GM12878 (cell line): ENCODE measurements at regions not wholly inside any gene's neighbourhood (a gene's known extent, or its start where the extent isn't known, plus 50 kb on each side); places are given as distances from the start of the nearest gene placed in this dataset.

ENCODE experiments used
- ATAC-seq: fragments of 200-7000 bp; cut with Tn5 transposase; 3 replicates; pipeline ENCODE4 v1.9.1; 2020; ENCODE audit warnings: mild to moderate bottlenecking, moderate library complexity
- BruUV-seq: library from RNA; stranded (reverse); fragments of 400-500 nt; replicated peaks from 2 replicates; lab custom pipeline; 2021; lab: Mats Ljungman, UMichigan
- CTCF ChIA-PET: fragments of 300-600 bp; sonication (Branson Sonifier 250); formaldehyde crosslinking; extraction: SDS; loops from one replicate; lab custom pipeline; 2021; ENCODE audit warnings: inconsistent platforms; lab: Yijun Ruan, JAX
- POLR2A ChIA-PET: fragments of 350-600 bp; formaldehyde crosslinking; extraction: SDS; loops from one replicate; lab custom pipeline; 2021; ENCODE audit warnings: inconsistent platforms; lab: Charles Lee
- RAD21 ChIA-PET: fragments of 300-600 bp; sonication (Branson Sonifier 250); formaldehyde crosslinking; loops from one replicate; lab custom pipeline; 2023; ENCODE audit warnings: antibody characterized with exemption; ENCODE audit not compliant: unreplicated experiment; lab: Charles Lee
- SMC1A ChIA-PET: fragments of 300-600 bp; sonication (Branson Sonifier 250); formaldehyde crosslinking; loops from one replicate; lab custom pipeline; 2023; ENCODE audit not compliant: unreplicated experiment, uncharacterized antibody; lab: Charles Lee
- DNase-seq: peaks from one replicate; pipeline ENCODE4 v3.0.0-alpha.2; 2011; ENCODE audit warnings: low read depth, low spot score
- FAIRE-seq: peaks from 3 replicates; lab custom pipeline; 2011; peaks lifted over from hg19 to GRCh38; lab: Jason Lieb, UNC
- H2AFZ ChIP-seq: 2 replicates; pipeline ENCODE4 v1.6.0; 2011; ENCODE audit warnings: low read depth, low read length, control low read depth; ENCODE audit not compliant: control insufficient read depth
- H3K27ac ChIP-seq: 2 replicates; pipeline ENCODE4 v1.5.1; 2011; ENCODE audit warnings: control low read depth; ENCODE audit not compliant: control insufficient read depth, insufficient read depth
- H3K27me3 ChIP-seq, 2 experiments: replicated peaks in 1 of 2; 2 replicates each; pipeline versions ENCODE4 v1.6.0 to v1.6.1; 2011; ENCODE audit warnings: low read length in 1 of 2; ENCODE audit not compliant: control insufficient read depth in 2 of 2, insufficient read depth in 2 of 2
- H3K36me3 ChIP-seq, 2 experiments: 2 replicates each; pipeline ENCODE4 v1.5.1; 2011; ENCODE audit warnings: low read length in 1 of 2; ENCODE audit not compliant: control insufficient read depth in 2 of 2, insufficient read depth in 2 of 2
- H3K4me1 ChIP-seq: 2 replicates; pipeline ENCODE4 v1.6.1; 2011; ENCODE audit warnings: mild to moderate bottlenecking, low read length, moderate library complexity, mixed read lengths; ENCODE audit not compliant: control insufficient read depth, insufficient read depth
- H3K4me2 ChIP-seq: 2 replicates; pipeline ENCODE4 v1.6.0; 2011; ENCODE audit warnings: control low read depth; ENCODE audit not compliant: control insufficient read depth, insufficient read depth
- H3K4me3 ChIP-seq: fragments of 200-600 bp; sonication (generic); 2 replicates; pipeline ENCODE4 v1.5.1; 2016
- H3K79me2 ChIP-seq: 2 replicates; pipeline ENCODE4 v1.6.0; 2011; ENCODE audit warnings: low read length; ENCODE audit not compliant: control insufficient read depth, insufficient read depth
- H3K9ac ChIP-seq: 2 replicates; pipeline ENCODE4 v1.8.0; 2011; ENCODE audit warnings: low read length, control low read depth, mixed read lengths; ENCODE audit not compliant: control insufficient read depth, insufficient read depth
- H3K9me3 ChIP-seq: replicated peaks from 3 replicates; pipeline ENCODE4 v1.5.1; 2011; ENCODE audit warnings: mild to moderate bottlenecking, low read length; ENCODE audit not compliant: control insufficient read depth, insufficient read depth
- H4K20me1 ChIP-seq: 2 replicates; pipeline ENCODE4 v1.6.0; 2011; ENCODE audit not compliant: control insufficient read depth, insufficient read depth
- BHLHE40 ChIP-seq, 2 experiments: fragments of 450-650 bp in 1 of 2; IDR thresholded peaks; 2 replicates each; pipeline ENCODE4 v1.6.1; 2011 to 2017; ENCODE audit warnings: low read depth in 2 of 2, borderline replicate concordance in 1 of 2, improper control_type of control experiment in 1 of 2, low read length in 1 of 2, mild to moderate bottlenecking in 1 of 2
- FOS ChIP-seq: IDR thresholded peaks from 3 replicates; pipeline ENCODE4 v1.6.1; 2011; ENCODE audit warnings: borderline replicate concordance; ENCODE audit not compliant: insufficient read length; ENCODE audit errors: extremely low read depth
- FOXK2 ChIP-seq: fragments of 450-650 bp; IDR thresholded peaks from 2 replicates; pipeline ENCODE4 v1.6.1; 2017; ENCODE audit warnings: mild to moderate bottlenecking, moderate library complexity
- GATAD2B ChIP-seq: fragments of 450-650 bp; conservative IDR thresholded peaks from 2 replicates; pipeline ENCODE4 v1.6.1; 2017; ENCODE audit warnings: low read depth, mild to moderate bottlenecking, moderate library complexity
- HDAC6 ChIP-seq: fragments of 200-600 bp; sonication (generic); IDR thresholded peaks from one replicate; pipeline ENCODE4 v1.8.0; 2017; ENCODE audit warnings: antibody characterized with exemption; ENCODE audit not compliant: unreplicated experiment
- MYB ChIP-seq: fragments of 150-350 bp; IDR thresholded peaks from 2 replicates; pipeline ENCODE4 v1.6.1; 2014; ENCODE audit warnings: mild to moderate bottlenecking, low read depth, low read length, borderline replicate concordance
- NRF1 ChIP-seq: conservative IDR thresholded peaks from 2 replicates; pipeline ENCODE4 v1.6.1; 2011; ENCODE audit warnings: mild to moderate bottlenecking, low read depth, low read length, improper control_type of control experiment
- PAX5 ChIP-seq: IDR thresholded peaks from 2 replicates; pipeline ENCODE4 v1.6.1; 2011; ENCODE audit warnings: low read depth, low read length, borderline replicate concordance
- PAX8 ChIP-seq: fragments of 450-650 bp; IDR thresholded peaks from 2 replicates; pipeline ENCODE4 v1.6.1; 2017; ENCODE audit warnings: mild to moderate bottlenecking, moderate library complexity
- RBBP5 ChIP-seq: fragments of 200-600 bp; sonication (generic); conservative IDR thresholded peaks from 2 replicates; pipeline ENCODE4 v1.6.1; 2016
- SIX5 ChIP-seq: IDR thresholded peaks from 2 replicates; pipeline ENCODE4 v1.6.1; 2011; ENCODE audit warnings: mild to moderate bottlenecking, low read depth, low read length, moderate library complexity; ENCODE audit not compliant: severe bottlenecking
- SRF ChIP-seq, 2 experiments: IDR thresholded peaks; 2 replicates each; pipeline ENCODE4 v1.6.1; 2011; ENCODE audit warnings: low read depth in 2 of 2, low read length in 2 of 2, mild to moderate bottlenecking in 1 of 2, moderate library complexity in 1 of 2
- SUZ12 ChIP-seq: fragments of 200-600 bp; sonication (generic); IDR thresholded peaks from one replicate; pipeline ENCODE4 v1.6.1; 2018; ENCODE audit warnings: antibody characterized with exemption, mild to moderate bottlenecking; ENCODE audit not compliant: unreplicated experiment
- WRNIP1 ChIP-seq: IDR thresholded peaks from 2 replicates; pipeline ENCODE4 v1.6.1; 2011; ENCODE audit warnings: low read depth, low read length, improper control_type of control experiment, borderline replicate concordance
- ZNF384 ChIP-seq: IDR thresholded peaks from 2 replicates; pipeline ENCODE4 v1.6.1; 2012; ENCODE audit warnings: low read depth, mild to moderate bottlenecking, low read length, improper control_type of control experiment, borderline replicate concordance
- ZZZ3 ChIP-seq: IDR thresholded peaks from 2 replicates; pipeline ENCODE4 v1.6.1; 2011; ENCODE audit warnings: low read depth; ENCODE audit not compliant: control insufficient read depth, insufficient read length
- WGBS: methylation state at CpG from one replicate; pipeline ENCODE4 v1.1.6; 2016; ENCODE audit warnings: low lambda C conversion rate; ENCODE audit not compliant: insufficient replicate concordance, insufficient coverage; ENCODE audit errors: missing lambda C conversion rate; 5-methylcytosine and 5-hydroxymethylcytosine counted together
- in situ Hi-C: fragments of 300-500 bp; cut with MboI; formaldehyde crosslinking; loops from 9 replicates; pipeline ENCODE4 v1.14.3; 2018; ENCODE audit warnings: mixed read lengths
- intact Hi-C: fragments of 100-400 bp; cut with micrococcal nuclease; formaldehyde crosslinking; loops from one replicate; pipeline ENCODE4 v1.14.2; 2022; ENCODE audit not compliant: unreplicated experiment
- TF ChIP-seq, protein P1 (sequence below): IDR thresholded peaks from 2 replicates; pipeline ENCODE4 v1.6.1; 2011; ENCODE audit warnings: mild to moderate bottlenecking, low read depth, low read length, moderate library complexity; ENCODE audit not compliant: insufficient replicate concordance
- TF ChIP-seq, protein P2 (sequence below): fragments of 450-650 bp; IDR thresholded peaks from 2 replicates; pipeline ENCODE4 v1.6.1; 2018; ENCODE audit warnings: borderline replicate concordance, mild to moderate bottlenecking; ENCODE audit not compliant: partially characterized antibody
- TF ChIP-seq, protein P3 (sequence below): IDR thresholded peaks from 2 replicates; pipeline ENCODE4 v1.6.1; 2012; ENCODE audit warnings: low read depth, low read length, improper control_type of control experiment
- TF ChIP-seq, protein P4 (sequence below): IDR thresholded peaks from 2 replicates; pipeline ENCODE4 v1.6.1; 2011; ENCODE audit warnings: borderline replicate concordance, low read depth, mild to moderate bottlenecking, moderate library complexity, mixed read lengths, low read length; ENCODE audit not compliant: insufficient read depth; ENCODE audit errors: extremely low read length

DNA sequence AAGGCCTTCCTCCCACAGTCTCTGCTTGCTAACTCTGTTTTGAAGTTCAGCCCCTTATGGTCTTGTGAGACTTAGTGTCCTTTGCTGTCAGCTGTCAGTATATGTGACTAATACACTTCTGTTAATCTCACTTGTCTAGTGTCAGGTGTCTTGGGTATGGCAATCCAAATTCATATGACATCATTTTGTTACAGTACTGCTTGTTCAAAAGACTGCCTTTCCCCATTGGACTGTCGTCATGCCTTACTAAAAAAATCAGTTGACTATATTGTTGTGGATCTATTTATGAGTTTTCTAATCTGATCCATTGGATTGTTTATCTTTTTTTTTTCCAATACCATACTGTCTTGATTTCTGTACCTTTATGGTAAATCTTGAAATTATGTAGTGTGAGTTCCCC, 611.4 kb upstream of the HS6ST1 start:
- no peak for FAIRE-seq
- H3K27me3 ChIP-seq: no peaks in the 10 kb centered on the region
- TF ChIP-seq PAX8 (no peak), ZNF384 (no peak), FOXK2 (no peak), GATAD2B (no peak), NRF1 (no peak), SUZ12 (no peak), MYB (no peak), RBBP5 (no peak), HDAC6 (no peak), SIX5 (no peak), ZZZ3 (no peak), WRNIP1 (no peak), SRF (IDR thresholded peaks at IDR 0.05; ENCODE audit: low read depth in 2 of 2, low read length in 2 of 2) (no peak), FOS (no peak), PAX5 (no peak), BHLHE40 (IDR thresholded peaks at IDR 0.05; ENCODE audit: borderline replicate concordance in 1 of 2, low read depth in 2 of 2, low read length in 1 of 2) (no peak)
- TF ChIP-seq, protein P1, sequence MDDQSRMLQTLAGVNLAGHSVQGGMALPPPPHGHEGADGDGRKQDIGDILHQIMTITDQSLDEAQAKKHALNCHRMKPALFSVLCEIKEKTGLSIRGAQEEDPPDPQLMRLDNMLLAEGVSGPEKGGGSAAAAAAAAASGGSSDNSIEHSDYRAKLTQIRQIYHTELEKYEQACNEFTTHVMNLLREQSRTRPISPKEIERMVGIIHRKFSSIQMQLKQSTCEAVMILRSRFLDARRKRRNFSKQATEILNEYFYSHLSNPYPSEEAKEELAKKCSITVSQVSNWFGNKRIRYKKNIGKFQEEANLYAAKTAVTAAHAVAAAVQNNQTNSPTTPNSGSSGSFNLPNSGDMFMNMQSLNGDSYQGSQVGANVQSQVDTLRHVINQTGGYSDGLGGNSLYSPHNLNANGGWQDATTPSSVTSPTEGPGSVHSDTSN: no peak
- TF ChIP-seq, protein P2, sequence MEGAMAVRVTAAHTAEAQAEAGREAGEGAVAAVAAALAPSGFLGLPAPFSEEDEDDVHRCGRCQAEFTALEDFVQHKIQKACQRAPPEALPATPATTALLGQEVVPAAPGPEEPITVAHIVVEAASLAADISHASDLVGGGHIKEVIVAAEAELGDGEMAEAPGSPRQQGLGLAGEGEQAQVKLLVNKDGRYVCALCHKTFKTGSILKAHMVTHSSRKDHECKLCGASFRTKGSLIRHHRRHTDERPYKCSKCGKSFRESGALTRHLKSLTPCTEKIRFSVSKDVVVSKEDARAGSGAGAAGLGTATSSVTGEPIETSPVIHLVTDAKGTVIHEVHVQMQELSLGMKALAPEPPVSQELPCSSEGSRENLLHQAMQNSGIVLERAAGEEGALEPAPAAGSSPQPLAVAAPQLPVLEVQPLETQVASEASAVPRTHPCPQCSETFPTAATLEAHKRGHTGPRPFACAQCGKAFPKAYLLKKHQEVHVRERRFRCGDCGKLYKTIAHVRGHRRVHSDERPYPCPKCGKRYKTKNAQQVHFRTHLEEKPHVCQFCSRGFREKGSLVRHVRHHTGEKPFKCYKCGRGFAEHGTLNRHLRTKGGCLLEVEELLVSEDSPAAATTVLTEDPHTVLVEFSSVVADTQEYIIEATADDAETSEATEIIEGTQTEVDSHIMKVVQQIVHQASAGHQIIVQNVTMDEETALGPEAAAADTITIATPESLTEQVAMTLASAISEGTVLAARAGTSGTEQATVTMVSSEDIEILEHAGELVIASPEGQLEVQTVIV: no peak
- TF ChIP-seq, protein P3, sequence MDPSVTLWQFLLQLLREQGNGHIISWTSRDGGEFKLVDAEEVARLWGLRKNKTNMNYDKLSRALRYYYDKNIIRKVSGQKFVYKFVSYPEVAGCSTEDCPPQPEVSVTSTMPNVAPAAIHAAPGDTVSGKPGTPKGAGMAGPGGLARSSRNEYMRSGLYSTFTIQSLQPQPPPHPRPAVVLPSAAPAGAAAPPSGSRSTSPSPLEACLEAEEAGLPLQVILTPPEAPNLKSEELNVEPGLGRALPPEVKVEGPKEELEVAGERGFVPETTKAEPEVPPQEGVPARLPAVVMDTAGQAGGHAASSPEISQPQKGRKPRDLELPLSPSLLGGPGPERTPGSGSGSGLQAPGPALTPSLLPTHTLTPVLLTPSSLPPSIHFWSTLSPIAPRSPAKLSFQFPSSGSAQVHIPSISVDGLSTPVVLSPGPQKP: no peak
- TF ChIP-seq, protein P4, sequence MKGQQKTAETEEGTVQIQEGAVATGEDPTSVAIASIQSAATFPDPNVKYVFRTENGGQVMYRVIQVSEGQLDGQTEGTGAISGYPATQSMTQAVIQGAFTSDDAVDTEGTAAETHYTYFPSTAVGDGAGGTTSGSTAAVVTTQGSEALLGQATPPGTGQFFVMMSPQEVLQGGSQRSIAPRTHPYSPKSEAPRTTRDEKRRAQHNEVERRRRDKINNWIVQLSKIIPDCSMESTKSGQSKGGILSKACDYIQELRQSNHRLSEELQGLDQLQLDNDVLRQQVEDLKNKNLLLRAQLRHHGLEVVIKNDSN: no peak
- H3K4me3 ChIP-seq: no peak overlapping the region
- H3K4me1 ChIP-seq: no peaks in the 10 kb centered on the region
- no peak for ATAC-seq
- no TSS peak for BruUV-seq
- CTCF ChIA-PET: no interaction called here
- no peak for DNase-seq
- H3K27ac ChIP-seq: no peak overlapping the region
- no peaks in the 10 kb centered on the region for H3K79me2 ChIP-seq
- no peaks in the 10 kb centered on the region for H3K36me3 ChIP-seq
- WGBS: 0% methylated on average over 1 of the region's 1 CpG
- SMC1A ChIA-PET: no interaction called here
- RAD21 ChIA-PET: no interaction called here
- H2AFZ ChIP-seq: no peak overlapping the region
- no peaks in the 10 kb centered on the region for H3K9me3 ChIP-seq
- in situ Hi-C loops: no loop called here
- H4K20me1 ChIP-seq: no peaks in the 10 kb centered on the region
- POLR2A ChIA-PET: no interaction called here
- intact Hi-C loops: no loop called here
- H3K4me2 ChIP-seq: no peak overlapping the region
- no peak overlapping the region for H3K9ac ChIP-seq
